ENCODE measurements at regions not wholly inside any gene's neighbourhood (a gene's known extent, or its start where the extent isn't known, plus 50 kb on each side); places are given as distances from the start of the nearest gene placed in this dataset.
"Not testable (repeated sequence)": the region's sequence is repeated elsewhere in the genome, so short reads cannot be mapped to it uniquely, and the experiment has no call there.

DNA sequence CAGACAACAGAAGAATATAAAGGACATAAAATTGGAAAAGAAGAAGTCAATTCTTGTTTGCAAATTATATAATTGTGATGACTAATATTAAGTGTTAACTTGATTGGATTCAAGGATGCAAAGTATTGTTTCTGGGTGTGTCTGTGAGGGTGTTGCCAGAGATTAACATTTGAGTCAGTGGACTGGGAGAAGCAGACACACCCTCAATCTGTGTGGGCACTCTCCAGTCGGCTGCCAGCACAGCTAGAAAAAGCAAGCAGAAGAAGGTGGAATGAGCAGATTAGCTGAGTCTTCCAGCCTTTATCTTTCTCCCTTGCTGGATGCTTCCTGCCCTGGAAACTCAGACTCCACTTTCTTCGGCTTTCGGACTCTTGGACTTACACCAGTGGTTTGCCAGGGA lies 51.7 kb downstream of the UBE2NL start:
- no peaks in the 10 kb centered on the region for H3K4me1 ChIP-seq (ENCODE audit: control insufficient read depth, insufficient read depth, low read length)
- intact Hi-C loops (cut with DNase I) = no loop called here
- DNase-seq (no peak), ATAC-seq (no peak)
- 50% methylated on average over 3 of the region's 3 CpGs for WGBS
- no peaks in the 10 kb centered on the region for H3K27me3 ChIP-seq (ENCODE audit: control insufficient read depth, insufficient read depth)
- no peak overlapping the region for H3K27ac ChIP-seq (ENCODE audit: low read length)
- H3K9me3 ChIP-seq (ENCODE audit: control insufficient read depth, low read length) = no peaks in the 10 kb centered on the region
- no peak overlapping the region for H3K4me3 ChIP-seq (ENCODE audit: low read length)

GRCh38 chrX:143940119-143940518 lies 56.2 kb downstream of the UBE2NL start:
- 74% methylated on average over 5 of the region's 5 CpGs for WGBS
- Histone ChIP-seq H3K4me3 (ENCODE audit: low read length) (no peak overlapping the region), H3K9me3 (ENCODE audit: control insufficient read depth, low read length) (no peaks in the 10 kb centered on the region), H3K27me3 (ENCODE audit: control insufficient read depth, insufficient read depth) (no peaks in the 10 kb centered on the region), H3K4me1 (ENCODE audit: control insufficient read depth, insufficient read depth, low read length) (no peaks in the 10 kb centered on the region), H3K27ac (ENCODE audit: low read length) (no peak overlapping the region)
- ATAC-seq = no peak
- intact Hi-C loops (cut with DNase I) = no loop called here
- DNase-seq = no peak

- ATAC-seq = no peak
- H3K27me3 ChIP-seq (ENCODE audit: control insufficient read depth, insufficient read depth) = no peaks in the 10 kb centered on the region
- intact Hi-C loops (cut with DNase I) = no loop called here
- H3K27ac ChIP-seq (ENCODE audit: low read length) = no peak overlapping the region
- 60% methylated on average over 2 of the region's 2 CpGs for WGBS
- no peak for DNase-seq
- no peaks in the 10 kb centered on the region for H3K9me3 ChIP-seq (ENCODE audit: control insufficient read depth, low read length)
- H3K4me1 ChIP-seq (ENCODE audit: control insufficient read depth, insufficient read depth, low read length) = no peaks in the 10 kb centered on the region
- no peak overlapping the region for H3K4me3 ChIP-seq (ENCODE audit: low read length)
Measured at GRCh38 chrX:143945171-143945570, 61.3 kb downstream of the UBE2NL start.

DNA sequence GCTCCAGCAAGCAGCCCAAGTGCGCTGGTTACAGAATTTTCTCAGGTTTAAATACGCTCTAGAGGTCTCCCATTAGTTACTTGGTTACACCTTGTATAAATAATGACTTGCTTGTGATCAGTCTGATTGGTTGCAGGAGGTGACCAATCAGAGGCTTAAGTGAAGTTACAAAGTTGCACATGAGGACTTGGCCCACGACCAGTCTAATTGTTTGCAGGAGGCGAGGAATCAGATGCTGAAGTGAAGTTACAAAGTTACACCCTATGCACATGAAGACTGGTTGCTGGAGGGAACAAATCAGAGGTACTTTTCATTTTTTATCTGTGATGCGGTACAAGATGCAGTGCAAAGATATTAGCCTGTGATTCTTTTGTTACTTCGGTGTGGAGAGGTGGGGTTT lies 80.7 kb downstream of the UBE2NL start:
- ATAC-seq = no peak
- no peaks in the 10 kb centered on the region for H3K9me3 ChIP-seq (ENCODE audit: control insufficient read depth, low read length)
- intact Hi-C loops (cut with DNase I) = no loop called here
- DNase-seq = no peak
- no peak overlapping the region for H3K4me3 ChIP-seq (ENCODE audit: low read length)
- H3K27me3 ChIP-seq (ENCODE audit: control insufficient read depth, insufficient read depth) = no peaks in the 10 kb centered on the region
- WGBS = 86% methylated on average over 6 of the region's 6 CpGs
- H3K4me1 ChIP-seq (ENCODE audit: control insufficient read depth, insufficient read depth, low read length) = no peaks in the 10 kb centered on the region
- no peak overlapping the region for H3K27ac ChIP-seq (ENCODE audit: low read length)

DNA sequence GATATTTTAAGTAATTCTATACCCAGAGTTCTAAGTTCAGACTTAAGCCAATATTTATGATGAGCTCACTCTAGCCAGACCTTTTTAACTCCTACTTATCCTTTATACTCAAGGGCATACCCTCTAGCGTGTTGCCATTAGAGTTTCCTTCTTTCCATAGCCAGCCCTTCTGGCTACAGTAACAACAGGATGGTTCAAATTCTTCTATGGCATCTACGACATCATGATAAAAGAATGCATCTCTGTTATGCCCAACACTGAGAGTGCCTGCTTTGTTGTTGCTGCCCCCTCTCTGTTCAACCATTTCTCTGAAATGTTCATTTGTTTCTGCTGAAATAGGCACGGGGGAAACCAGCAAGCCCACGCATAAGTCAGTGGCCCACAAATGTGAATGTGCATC lies 104.5 kb downstream of the UBE2NL start:
- ATAC-seq (no peak), DNase-seq (no peak)
- Histone ChIP-seq H3K27ac (ENCODE audit: low read length) (no peak overlapping the region), H3K9me3 (ENCODE audit: control insufficient read depth, low read length) (no peaks in the 10 kb centered on the region), H3K4me3 (ENCODE audit: low read length) (no peak overlapping the region), H3K27me3 (ENCODE audit: control insufficient read depth, insufficient read depth) (no peaks in the 10 kb centered on the region), H3K4me1 (ENCODE audit: control insufficient read depth, insufficient read depth, low read length) (no peaks in the 10 kb centered on the region)
- WGBS = 42% methylated on average over 4 of the region's 4 CpGs
- intact Hi-C loops (cut with DNase I) = no loop called here

DNA sequence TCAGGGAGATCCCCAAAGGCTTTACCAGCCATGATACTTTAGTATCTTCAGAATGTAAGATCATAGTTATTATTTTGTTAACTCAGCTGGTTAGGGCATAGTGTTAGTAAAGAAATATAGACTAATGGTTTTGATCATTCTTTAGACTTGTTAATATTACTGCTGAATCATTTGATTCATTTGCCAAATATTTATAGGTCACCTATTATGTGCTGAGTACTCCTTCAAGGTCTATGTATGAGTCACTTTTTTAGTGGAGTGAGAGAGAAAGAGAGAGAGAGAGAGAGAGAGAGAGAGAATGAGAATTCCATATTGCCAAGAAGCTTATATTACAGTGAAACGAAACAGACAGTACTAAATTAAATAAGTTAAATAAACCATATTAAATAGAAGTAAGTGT lies 110.3 kb downstream of the UBE2NL start:
- no peak for DNase-seq
- Histone ChIP-seq H3K4me3 (ENCODE audit: low read length) (no peak overlapping the region), H3K27me3 (ENCODE audit: control insufficient read depth, insufficient read depth) (no peaks in the 10 kb centered on the region), H3K27ac (ENCODE audit: low read length) (no peak overlapping the region), H3K9me3 (ENCODE audit: control insufficient read depth, low read length) (no peaks in the 10 kb centered on the region), H3K4me1 (ENCODE audit: control insufficient read depth, insufficient read depth, low read length) (no peaks in the 10 kb centered on the region)
- 66% methylated on average over 1 of the region's 1 CpG for WGBS
- ATAC-seq = no peak
- intact Hi-C loops (cut with DNase I) = no loop called here

GRCh38 chrX:143998261-143998660 lies 114.4 kb downstream of the UBE2NL start:
- Histone ChIP-seq H3K4me3 (ENCODE audit: low read length) (no peak overlapping the region), H3K4me1 (ENCODE audit: control insufficient read depth, insufficient read depth, low read length) (no peaks in the 10 kb centered on the region), H3K27ac (ENCODE audit: low read length) (no peak overlapping the region), H3K27me3 (ENCODE audit: control insufficient read depth, insufficient read depth) (no peaks in the 10 kb centered on the region), H3K9me3 (ENCODE audit: control insufficient read depth, low read length) (no peaks in the 10 kb centered on the region)
- 87% methylated on average over 6 of the region's 6 CpGs for WGBS
- intact Hi-C loops (cut with DNase I) = no loop called here
- DNase-seq (no peak), ATAC-seq (no peak)

DNA sequence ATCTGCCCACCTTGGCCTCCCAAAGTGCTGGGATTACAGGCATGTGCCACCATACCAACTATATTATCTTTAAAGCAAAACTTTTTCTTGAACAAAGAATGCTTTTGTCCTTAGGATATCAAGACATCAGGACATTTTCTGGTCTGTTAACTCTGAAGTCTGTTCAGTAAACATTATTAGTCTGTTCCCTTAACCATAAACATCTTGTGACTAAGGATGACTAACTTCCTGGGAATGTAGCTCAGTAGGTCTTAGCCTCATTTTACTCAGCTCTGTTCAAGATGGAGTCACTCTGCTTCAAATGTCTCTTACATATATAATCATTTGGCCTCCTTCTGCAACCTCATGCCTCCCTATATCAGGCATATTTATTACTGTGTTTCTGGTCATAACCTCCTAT lies 122.9 kb downstream of the UBE2NL start:
- Histone ChIP-seq H3K4me1 (ENCODE audit: control insufficient read depth, insufficient read depth, low read length) (no peaks in the 10 kb centered on the region), H3K4me3 (ENCODE audit: low read length) (no peak overlapping the region), H3K27ac (ENCODE audit: low read length) (no peak overlapping the region), H3K9me3 (ENCODE audit: control insufficient read depth, low read length) (no peaks in the 10 kb centered on the region), H3K27me3 (ENCODE audit: control insufficient read depth, insufficient read depth) (no peaks in the 10 kb centered on the region)
- ATAC-seq (no peak), DNase-seq (no peak)
- intact Hi-C loops (cut with DNase I) = no loop called here

DNA sequence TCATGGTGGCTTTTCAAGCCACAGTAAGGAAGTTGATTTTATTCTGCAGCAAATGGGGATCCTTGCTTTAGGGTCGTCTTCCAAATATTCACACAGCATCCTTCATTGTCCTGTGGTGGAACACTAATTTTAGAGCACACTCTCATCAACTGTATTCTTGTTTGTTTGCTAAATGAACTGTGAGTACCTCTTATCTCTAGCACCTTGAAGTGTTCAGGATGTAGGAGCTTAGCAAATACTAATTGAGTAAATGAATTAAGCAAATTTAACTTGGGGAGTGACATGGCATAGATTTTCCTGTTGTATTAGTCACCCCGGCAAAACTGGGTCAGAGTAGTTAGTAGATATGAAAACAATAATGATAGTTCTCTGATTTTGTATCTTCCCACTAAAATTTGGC lies 156.9 kb downstream of the UBE2NL start:
- Histone ChIP-seq H3K27ac (ENCODE audit: low read length) (no peak overlapping the region), H3K27me3 (ENCODE audit: control insufficient read depth, insufficient read depth) (no peaks in the 10 kb centered on the region), H3K9me3 (ENCODE audit: control insufficient read depth, low read length) (no peaks in the 10 kb centered on the region), H3K4me3 (ENCODE audit: low read length) (no peak overlapping the region), H3K4me1 (ENCODE audit: control insufficient read depth, insufficient read depth, low read length) (no peaks in the 10 kb centered on the region)
- intact Hi-C loops (cut with DNase I) = no loop called here
- ATAC-seq = no peak
- 71% methylated on average over 2 of the region's 2 CpGs for WGBS
- no peak for DNase-seq

GRCh38 chrX:144042271-144042670 lies 158.4 kb downstream of the UBE2NL start:
- 32% methylated on average over 5 of the region's 5 CpGs for WGBS
- DNase-seq (no peak), ATAC-seq (no peak)
- intact Hi-C loops (cut with DNase I) = no loop called here
- H3K9me3 ChIP-seq (ENCODE audit: control insufficient read depth, low read length) = no peaks in the 10 kb centered on the region
- H3K27me3 ChIP-seq (ENCODE audit: control insufficient read depth, insufficient read depth) = no peaks in the 10 kb centered on the region
- no peak overlapping the region for H3K27ac ChIP-seq (ENCODE audit: low read length)
- no peak overlapping the region for H3K4me3 ChIP-seq (ENCODE audit: low read length)
- H3K4me1 ChIP-seq (ENCODE audit: control insufficient read depth, insufficient read depth, low read length) = no peaks in the 10 kb centered on the region

DNA sequence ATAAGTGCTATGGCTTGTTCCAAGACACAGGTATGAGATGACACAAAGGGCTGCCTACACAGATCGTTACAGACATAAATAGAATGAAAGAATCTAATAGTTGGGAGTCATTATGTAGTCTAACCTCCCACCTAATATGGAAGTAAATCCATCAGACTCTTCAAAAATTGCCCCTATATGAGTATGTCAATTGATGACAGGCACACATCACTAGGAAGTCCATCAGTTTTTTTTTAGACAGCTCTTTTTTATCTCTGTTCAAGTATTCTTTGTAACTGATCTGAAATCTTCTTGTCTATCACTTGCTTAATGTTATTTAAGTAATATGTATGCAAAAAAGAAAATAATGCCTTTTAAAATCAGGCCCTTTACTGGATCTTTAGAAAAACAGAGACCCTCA lies 191.6 kb downstream of the UBE2NL start:
- DNase-seq = no peak
- Histone ChIP-seq H3K9me3 (ENCODE audit: control insufficient read depth, low read length) (no peaks in the 10 kb centered on the region), H3K4me1 (ENCODE audit: control insufficient read depth, insufficient read depth, low read length) (no peaks in the 10 kb centered on the region), H3K4me3 (ENCODE audit: low read length) (no peak overlapping the region), H3K27ac (ENCODE audit: low read length) (no peak overlapping the region), H3K27me3 (ENCODE audit: control insufficient read depth, insufficient read depth) (no peaks in the 10 kb centered on the region)
- intact Hi-C loops (cut with DNase I) = no loop called here
- 76% methylated on average over 1 of the region's 1 CpG for WGBS
- ATAC-seq = no peak

DNA sequence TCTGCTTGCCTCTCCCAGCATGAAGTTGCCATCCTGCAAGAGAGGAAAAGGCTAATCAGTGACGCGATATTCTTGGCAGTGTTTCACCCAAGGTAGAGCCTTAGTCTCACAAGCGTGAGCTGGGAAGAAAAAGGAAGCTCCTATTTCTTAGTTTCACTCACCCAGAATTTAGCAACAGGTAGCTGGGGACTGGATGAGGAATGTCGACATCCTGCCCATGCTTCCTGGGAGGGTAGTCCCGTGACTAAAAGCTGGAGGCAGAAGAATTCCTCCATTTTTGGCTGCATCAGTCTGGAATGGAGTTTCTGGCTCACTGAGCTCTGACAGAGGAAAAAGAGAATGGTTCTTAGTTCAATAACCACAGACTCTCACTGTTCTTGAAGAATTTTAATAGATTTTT lies 198.4 kb downstream of the UBE2NL start:
- ATAC-seq; H3K4me3 ChIP-seq (ENCODE audit: low read length); H3K9me3 ChIP-seq (ENCODE audit: control insufficient read depth, low read length); H3K4me1 ChIP-seq (ENCODE audit: control insufficient read depth, insufficient read depth, low read length); H3K27me3 ChIP-seq (ENCODE audit: control insufficient read depth, insufficient read depth); H3K27ac ChIP-seq (ENCODE audit: low read length); DNase-seq; intact Hi-C loops (cut with DNase I): not testable (repeated sequence)
- 79% methylated on average over 5 of the region's 5 CpGs for WGBS
